ENCODE measurements at regions not wholly inside any gene's neighbourhood (a gene's known extent, or its start where the extent isn't known, plus 50 kb on each side); places are given as distances from the start of the nearest gene placed in this dataset.

DNA sequence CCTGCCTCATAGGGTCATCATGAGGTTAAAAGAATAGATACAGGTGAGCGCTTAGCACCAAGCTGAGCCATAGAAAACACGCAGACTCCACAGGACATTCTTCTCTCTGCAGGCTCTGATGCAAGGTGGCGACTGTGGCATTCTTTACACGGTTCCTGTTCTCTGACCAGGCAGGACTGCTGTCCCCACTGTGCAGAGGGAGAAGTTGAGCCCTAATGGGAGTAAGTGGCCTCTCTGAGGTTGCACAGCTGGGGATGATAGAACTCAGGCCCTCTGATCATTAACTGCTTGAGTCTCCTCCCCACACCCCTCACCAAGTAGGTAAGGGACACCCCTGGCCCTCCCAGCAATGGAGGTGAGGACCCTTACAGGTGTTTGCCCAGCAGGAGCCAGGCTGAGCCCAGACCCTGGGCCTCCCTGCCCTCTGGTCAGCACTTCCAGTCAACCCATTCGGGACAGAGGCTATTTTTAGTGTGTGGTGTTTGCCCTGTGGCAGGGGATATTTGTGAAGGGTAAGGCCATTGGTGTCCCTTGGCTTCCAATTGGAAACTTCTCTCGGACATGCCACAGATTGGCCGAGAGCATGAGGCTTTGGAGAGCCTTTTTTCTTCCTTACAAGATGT is 116.8 kb downstream of the VEGFA start:
- TF ChIP-seq SP1 (IDR thresholded peaks at IDR 0.05) (no peak), NFRKB (IDR thresholded peaks at IDR 0.05) (no peak), HDGF (IDR thresholded peaks at IDR 0.05; ENCODE audit: borderline replicate concordance) (no peak), ELF4 (IDR thresholded peaks at IDR 0.05) (no peak), BHLHE40 (IDR thresholded peaks at IDR 0.05; ENCODE audit: borderline replicate concordance) (no peak), FOXM1 (IDR thresholded peaks at IDR 0.05; ENCODE audit: borderline replicate concordance) (no peak), FOXA1 (IDR thresholded peaks at IDR 0.05) (no peak), ARNT (IDR thresholded peaks at IDR 0.05) (no peak), LEF1 (IDR thresholded peaks at IDR 0.05; ENCODE audit: borderline replicate concordance) (no peak), FOXK2 (IDR thresholded peaks at IDR 0.05) (no peak), TARDBP (IDR thresholded peaks at IDR 0.05) (no peak)
- TF ChIP-seq, protein P1, sequence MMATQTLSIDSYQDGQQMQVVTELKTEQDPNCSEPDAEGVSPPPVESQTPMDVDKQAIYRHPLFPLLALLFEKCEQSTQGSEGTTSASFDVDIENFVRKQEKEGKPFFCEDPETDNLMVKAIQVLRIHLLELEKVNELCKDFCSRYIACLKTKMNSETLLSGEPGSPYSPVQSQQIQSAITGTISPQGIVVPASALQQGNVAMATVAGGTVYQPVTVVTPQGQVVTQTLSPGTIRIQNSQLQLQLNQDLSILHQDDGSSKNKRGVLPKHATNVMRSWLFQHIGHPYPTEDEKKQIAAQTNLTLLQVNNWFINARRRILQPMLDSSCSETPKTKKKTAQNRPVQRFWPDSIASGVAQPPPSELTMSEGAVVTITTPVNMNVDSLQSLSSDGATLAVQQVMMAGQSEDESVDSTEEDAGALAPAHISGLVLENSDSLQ (IDR thresholded peaks at IDR 0.05) = no peak
